CMK (cell line): ENCODE measurements at regions not wholly inside any gene's neighbourhood (a gene's known extent, or its start where the extent isn't known, plus 50 kb on each side); places are given as distances from the start of the nearest gene placed in this dataset.
"Not testable (repeated sequence)": the region's sequence is repeated elsewhere in the genome, so short reads cannot be mapped to it uniquely, and the experiment has no call there.

Experiments
- DNase-seq: peaks from one replicate; pipeline ENCODE4 v3.0.0-alpha.2; 2010; ENCODE audit warnings: low read depth

- DNase-seq = no peak
Observed at GRCh38 chr13:80501556-80501955, 160.6 kb upstream of the SPRY2 start.

- no peak for DNase-seq
Observed at GRCh38 chr13:80499536-80500290, 158.8 kb upstream of the SPRY2 start.

GRCh38 chr13:80498433-80498832 lies 157.5 kb upstream of the SPRY2 start:
- DNase-seq = no peak

- DNase-seq = no peak
Observed at GRCh38 chr13:80497978-80498377, 157.1 kb upstream of the SPRY2 start.

- DNase-seq = no peak
Observed at GRCh38 chr13:80497439-80497838, 156.5 kb upstream of the SPRY2 start.

- DNase-seq = no peak
Observed at GRCh38 chr13:80496721-80497397, 155.9 kb upstream of the SPRY2 start.

- not testable (repeated sequence) for DNase-seq
Observed at GRCh38 chr13:80490491-80490943, 149.6 kb upstream of the SPRY2 start.

GRCh38 chr13:80486402-80486801 lies 145.5 kb upstream of the SPRY2 start:
- no peak for DNase-seq

GRCh38 chr13:80483157-80483556 lies 142.2 kb upstream of the SPRY2 start:
- no peak for DNase-seq

GRCh38 chr13:80481588-80481987 lies 140.7 kb upstream of the SPRY2 start:
- no peak for DNase-seq

- no peak for DNase-seq
Observed at GRCh38 chr13:80477661-80478443, 136.9 kb upstream of the SPRY2 start.

GRCh38 chr13:80476953-80477352 lies 136.0 kb upstream of the SPRY2 start:
- DNase-seq = no peak

- DNase-seq = no peak
Observed at GRCh38 chr13:80475718-80476117, 134.8 kb upstream of the SPRY2 start.

- no peak for DNase-seq
Observed at GRCh38 chr13:80473695-80474094, 132.8 kb upstream of the SPRY2 start.

- DNase-seq = no peak
Observed at GRCh38 chr13:80469853-80470381, 129.0 kb upstream of the SPRY2 start.

- no peak for DNase-seq
Observed at GRCh38 chr13:80469105-80469852, 128.4 kb upstream of the SPRY2 start.

- no peak for DNase-seq
Observed at GRCh38 chr13:80465321-80465720, 124.4 kb upstream of the SPRY2 start.

- DNase-seq = no peak
Observed at GRCh38 chr13:80463673-80464352, 122.9 kb upstream of the SPRY2 start.

- DNase-seq = no peak
Observed at GRCh38 chr13:80462567-80462966, 121.6 kb upstream of the SPRY2 start.

- DNase-seq = no peak
Observed at GRCh38 chr13:80462037-80462436, 121.1 kb upstream of the SPRY2 start.

- DNase-seq = no peak
Observed at GRCh38 chr13:80458543-80458942, 117.6 kb upstream of the SPRY2 start.
